AML-193 (cell line): ENCODE measurements at regions not wholly inside any gene's neighbourhood (a gene's known extent, or its start where the extent isn't known, plus 50 kb on each side); places are given as distances from the start of the nearest gene placed in this dataset.

Source experiments
- DNase-seq, 2 experiments: peaks; one replicate each; lab custom pipeline; 2025; lab: John Stamatoyannopoulos, UW

DNA sequence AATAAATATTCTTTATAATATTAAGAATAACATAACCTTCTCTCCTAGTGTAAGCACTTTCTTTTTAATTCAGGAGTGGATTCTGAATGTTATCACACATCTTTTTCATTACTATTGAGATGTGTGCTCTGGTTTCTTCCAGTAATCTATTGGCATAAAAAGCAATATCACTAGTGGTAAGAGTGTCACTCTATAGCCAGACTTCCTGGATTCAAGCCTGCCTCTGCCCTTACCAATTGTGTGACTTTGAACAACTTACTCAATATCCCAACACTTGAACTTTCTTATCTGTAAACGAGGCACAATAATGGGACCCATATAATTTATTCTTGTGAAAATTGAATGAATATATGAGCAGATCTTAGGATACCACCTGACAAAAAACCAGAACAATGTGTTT is 71.0 kb downstream of the SEM1 start:
- DNase-seq = no peak

DNA sequence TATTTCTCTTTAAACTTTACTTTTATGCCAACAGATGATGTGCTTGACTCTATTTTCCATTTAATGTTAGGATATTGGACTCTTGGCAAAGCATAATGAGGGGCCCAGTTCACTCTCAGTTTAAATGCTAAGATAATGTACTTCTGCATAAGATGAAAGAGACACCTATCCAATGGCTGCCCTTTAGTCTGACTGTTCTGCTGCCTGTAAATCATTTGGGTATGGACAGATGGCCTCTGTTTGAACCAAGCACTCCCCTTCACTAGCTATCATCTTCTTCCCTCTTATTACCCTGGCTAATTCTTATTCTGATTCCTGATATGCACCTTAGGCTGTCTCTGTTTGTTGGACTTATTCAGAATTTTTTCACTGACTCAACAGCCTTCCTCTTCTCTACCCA is 72.1 kb downstream of the SEM1 start:
- no peak for DNase-seq

DNA sequence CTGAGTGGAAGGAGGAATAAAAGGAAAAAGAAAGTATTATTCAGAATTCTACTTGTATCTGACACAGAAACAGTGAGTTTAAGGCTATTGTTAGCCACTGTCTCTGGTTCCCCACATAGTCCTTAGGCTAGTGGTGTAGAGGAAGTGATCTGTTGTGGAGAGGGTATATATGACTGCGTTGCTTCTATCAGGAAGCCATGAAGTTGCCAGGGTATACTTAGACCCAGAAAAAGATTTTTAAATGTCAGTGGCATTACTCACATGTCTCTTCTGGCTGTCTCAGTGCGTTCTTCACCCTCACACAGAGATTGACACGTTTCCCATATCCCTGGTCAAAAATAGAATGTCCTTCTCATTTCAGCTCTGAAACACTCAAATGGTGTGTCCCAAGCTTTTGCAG is 72.7 kb downstream of the SEM1 start:
- DNase-seq = no peak

DNA sequence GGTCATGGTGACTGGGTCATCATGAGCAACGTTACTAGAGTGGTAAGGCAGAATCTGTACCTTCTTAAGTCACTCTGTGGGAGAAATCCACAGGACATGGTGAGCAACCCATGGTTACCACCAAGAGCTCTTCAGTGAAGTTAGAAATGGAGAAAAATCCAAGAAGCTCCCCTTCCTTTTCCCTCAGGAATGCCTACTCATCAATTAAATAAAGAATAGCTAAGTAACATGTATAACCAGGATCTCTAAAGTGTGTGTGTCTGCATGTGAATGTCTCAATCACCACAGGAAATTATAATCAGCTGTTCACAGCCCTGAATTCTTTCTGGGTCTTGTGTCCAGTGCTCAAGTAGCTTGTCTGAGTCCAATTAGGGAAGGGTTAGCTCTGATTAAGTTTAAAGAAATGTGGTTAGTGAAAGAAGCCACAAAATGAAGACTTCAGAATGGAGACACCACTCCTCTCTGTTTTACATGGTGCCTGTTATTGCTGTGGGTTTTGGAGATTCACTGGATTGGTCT is 73.2 kb downstream of the SEM1 start:
- DNase-seq = no peak

- no peak for DNase-seq
Measured at GRCh38 chr7:96629884-96630283, 79.8 kb downstream of the SEM1 start.

DNA sequence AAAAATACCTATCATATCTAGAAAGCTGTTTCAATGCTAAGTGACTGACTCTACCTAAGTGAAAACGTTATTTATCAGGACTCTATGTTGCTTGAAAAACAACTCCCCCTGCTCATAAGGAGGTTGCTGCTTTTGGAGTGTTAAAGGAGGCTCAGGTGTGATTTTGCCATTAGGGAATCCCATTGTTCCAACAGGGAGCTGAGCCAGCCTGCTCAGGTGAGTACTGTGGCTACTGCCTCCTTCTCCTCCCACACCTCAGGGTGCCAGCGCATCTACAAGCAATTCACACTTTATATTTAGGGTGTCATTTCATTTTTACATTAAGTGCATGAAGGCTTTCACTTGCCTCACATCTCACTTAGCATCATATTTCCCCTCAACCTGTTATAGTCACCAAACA is 84.7 kb downstream of the SEM1 start:
- DNase-seq = no peak

DNA sequence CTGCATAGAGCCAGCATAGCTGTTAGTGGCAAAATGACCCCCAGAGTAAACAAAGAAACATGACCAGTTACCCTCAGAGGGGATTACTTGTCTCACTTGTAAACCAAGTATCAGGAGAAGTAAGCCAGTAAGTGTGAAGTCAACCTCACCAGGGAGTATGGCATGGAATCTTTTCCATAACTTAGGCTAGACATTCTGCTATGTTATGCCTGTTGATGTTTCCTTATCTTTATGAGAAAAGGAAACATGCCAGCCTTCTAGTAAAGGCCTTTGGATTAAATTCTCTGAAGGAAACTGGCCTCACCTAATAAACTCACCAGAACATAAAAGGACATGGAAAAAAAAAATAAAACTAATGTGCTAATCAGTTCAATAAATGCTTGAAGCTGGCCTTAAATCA is 87.7 kb downstream of the SEM1 start:
- no peak for DNase-seq

- DNase-seq = no peak
Measured at GRCh38 chr7:96614154-96614867, 95.3 kb downstream of the SEM1 start.

DNA sequence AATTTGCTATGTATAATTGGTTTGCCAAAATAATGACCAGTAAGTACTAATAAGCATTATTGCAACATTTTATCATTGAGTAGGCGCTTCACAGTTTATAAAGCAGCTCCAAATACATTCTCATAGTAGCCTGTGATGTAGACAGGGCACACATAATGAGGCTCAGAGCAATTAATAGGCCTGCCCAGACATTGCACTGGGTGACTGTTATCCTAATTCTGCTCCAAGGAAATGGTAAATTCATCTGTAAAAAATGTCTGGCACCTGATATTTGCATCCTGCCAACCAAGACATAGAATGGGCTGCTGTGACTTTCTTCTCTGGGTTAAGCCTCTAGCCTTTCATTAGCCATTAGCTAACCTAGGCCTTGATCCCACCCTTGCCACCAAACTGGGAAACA is 97.6 kb downstream of the SEM1 start:
- DNase-seq = no peak

GRCh38 chr7:96605045-96605716 is 104.5 kb downstream of the SEM1 start:
- DNase-seq = no peak

GRCh38 chr7:96599288-96599936 is 110.2 kb downstream of the SEM1 start:
- no peak for DNase-seq

DNA sequence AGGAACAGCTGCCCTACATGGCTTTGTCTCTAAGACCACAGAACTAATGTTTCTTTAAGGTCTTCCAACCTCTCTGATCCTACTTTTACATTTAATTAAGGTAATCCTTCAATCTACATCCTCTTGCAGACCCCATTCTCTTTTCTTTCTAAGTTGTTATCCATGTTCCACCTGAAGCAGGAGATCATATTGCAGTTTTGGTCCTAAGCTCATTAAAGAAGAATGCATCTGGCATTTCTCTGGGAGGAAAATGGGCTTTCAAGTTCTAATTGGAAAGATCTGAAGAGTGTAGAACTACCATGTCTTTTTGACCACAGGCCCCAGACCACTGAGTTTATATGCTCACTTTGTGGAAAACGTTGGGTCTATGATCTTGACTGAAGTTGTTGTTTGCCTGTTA is 111.2 kb downstream of the SEM1 start:
- no peak for DNase-seq

DNA sequence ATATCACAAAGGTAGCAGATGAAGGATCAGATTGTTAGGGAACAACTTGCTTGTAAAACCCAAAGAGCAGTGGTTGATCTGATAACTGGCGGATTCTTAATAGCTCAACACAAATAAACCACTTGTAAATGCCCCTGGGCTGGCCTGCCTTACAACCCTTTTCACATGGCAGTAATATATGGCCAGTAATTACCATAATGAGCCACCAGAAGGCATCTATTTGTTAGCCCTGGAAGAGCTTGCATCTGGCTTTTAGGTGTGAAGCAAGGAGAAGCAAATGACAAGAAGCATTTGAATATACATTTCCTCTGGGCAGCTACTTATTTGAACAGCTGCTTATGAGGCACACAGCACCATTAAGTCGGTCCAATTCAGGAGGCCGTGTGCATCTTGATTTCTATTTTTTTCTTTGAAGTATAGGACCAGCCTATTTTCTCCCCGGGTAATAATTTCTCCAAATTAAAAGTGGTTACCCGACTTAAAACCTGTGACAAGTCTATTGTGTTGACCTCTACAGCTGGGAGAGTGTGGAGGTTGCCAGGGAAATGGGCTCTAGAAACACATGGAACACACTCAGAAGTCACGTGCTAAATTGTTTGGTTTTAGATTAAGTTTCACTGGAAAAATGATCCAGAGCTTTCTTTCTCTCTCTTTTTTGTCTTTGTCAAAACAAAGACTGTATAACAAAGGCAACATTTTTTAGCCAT is 113.4 kb downstream of the SEM1 start:
- DNase-seq = peak in 1 of 2 experiments; percentile 24

GRCh38 chr7:96591900-96592676 is 117.6 kb downstream of the SEM1 start:
- DNase-seq = no peak

DNA sequence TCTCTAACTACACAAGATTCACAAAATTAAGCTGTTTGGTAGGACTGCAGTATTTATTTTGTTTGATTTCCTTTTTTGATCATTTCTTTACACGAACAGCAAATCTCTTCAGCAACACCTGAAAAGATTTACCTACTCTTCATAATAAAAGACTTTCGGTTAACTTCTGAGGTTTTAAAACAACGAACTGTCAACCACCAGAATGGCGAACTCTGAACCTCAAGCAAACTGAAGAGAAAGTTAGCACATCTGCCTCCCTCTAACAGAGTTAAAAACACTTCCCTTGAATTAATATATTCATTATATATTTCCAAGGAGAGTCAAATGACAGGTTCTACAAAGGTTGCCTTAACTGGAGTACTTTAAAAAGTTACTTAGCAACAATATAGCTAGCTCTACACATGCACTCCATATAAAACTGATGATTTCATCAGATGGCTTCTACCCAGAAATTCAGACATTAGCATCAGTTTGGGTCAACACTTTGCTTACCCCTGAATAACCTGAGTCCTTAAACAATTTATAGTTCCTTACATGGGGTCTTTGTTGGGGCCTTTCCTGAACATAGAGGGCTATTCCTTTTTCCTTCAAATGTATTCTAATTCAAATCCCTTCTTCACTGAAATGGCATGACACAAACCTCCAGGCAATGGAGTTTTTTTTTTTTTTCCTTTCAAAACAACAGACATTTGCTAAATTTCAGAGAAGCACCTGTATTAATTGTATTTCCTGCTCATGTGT is 118.3 kb downstream of the SEM1 start:
- DNase-seq = no peak

- DNase-seq = no peak
Measured at GRCh38 chr7:96589038-96589437, 120.6 kb downstream of the SEM1 start.

DNA sequence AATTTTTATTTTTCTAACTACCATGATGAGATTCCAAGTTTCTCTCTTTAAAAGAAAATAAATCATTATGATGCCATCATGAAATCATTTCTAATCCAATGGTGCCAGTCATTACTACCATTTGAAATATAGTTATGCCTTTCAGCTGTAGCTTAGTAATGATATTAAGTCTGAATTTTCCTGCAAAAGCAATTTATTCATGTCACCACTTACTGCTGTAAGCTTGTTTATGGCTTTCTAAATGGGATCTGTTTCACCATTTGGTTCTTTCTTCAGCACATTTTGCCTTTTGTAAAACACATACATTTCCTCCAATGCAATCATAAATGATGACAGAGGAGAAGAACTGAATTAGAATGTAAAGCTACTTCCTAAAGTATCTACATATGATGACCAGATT is 130.5 kb downstream of the SEM1 start:
- DNase-seq = no peak

GRCh38 chr7:96578606-96579005 is 131.0 kb downstream of the SEM1 start:
- no peak for DNase-seq

DNA sequence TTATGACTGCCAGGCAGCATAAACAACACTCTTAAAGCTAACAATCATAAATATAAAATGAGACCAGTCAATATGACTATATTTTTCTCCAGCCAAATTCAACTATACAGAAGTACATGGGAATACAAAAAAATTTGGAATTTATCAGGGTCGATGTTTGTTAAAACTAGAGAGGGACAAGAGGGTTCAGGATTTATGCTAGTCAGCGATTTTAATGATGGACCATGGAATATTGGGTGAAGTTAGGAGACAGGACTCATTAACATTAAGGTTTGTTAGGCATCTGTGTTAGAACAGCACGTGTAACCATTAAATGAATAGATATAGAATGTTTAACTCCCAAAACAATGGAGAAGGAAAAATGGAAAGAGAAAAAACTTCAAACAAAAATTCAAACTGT is 146.2 kb downstream of the SEM1 start:
- DNase-seq = no peak

GRCh38 chr7:96562966-96563365 is 146.7 kb downstream of the SEM1 start:
- no peak for DNase-seq

DNA sequence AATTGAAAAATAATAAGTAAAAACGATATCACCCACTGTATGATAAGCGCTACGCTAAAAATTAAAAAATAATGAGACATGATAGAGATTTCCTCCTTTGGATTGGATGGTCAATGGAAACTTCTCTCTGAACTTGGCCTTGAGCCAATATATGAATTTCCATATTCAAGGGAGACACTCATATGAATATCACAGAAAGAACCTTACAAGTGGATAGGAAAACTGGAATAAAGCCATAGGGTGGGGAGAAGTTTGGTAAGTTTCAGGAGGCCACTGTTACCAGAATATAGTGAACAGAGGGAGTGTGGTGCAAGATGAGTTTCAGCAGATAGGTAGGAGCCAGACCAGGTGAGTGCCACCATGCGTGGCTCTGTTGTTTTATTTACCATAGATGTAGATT is 147.2 kb downstream of the SEM1 start:
- no peak for DNase-seq
